Panc1 (cell line): ENCODE measurements at regions not wholly inside any gene's neighbourhood (a gene's known extent, or its start where the extent isn't known, plus 50 kb on each side); places are given as distances from the start of the nearest gene placed in this dataset.

Experiments used
- ATAC-seq: fragments of 200-7000 bp; cut with Tn5 transposase; 2 replicates; pipeline ENCODE4 v1.9.1; 2020; ENCODE audit warnings: mild to moderate bottlenecking, moderate library complexity
- BruUV-seq: library from RNA; stranded (reverse); fragments of 400-500 nt; replicated peaks from 2 replicates; lab custom pipeline; 2021; lab: Mats Ljungman, UMichigan
- CTCF ChIA-PET: fragments of 300-600 bp; sonication (Branson Sonifier 250); formaldehyde crosslinking; loops from one replicate; lab custom pipeline; 2022; ENCODE audit warnings: antibody characterized with exemption; lab: Charles Lee
- POLR2A ChIA-PET: fragments of 300-600 bp; sonication (Branson Sonifier 250); formaldehyde crosslinking; loops from one replicate; lab custom pipeline; 2022; ENCODE audit warnings: antibody characterized with exemption; lab: Charles Lee
- DNase-seq: peaks from one replicate; pipeline ENCODE4 v3.0.0-alpha.2; 2010; ENCODE audit warnings: low read depth, low spot score
- H3K27ac ChIP-seq: 2 replicates; pipeline ENCODE4 v1.5.1; 2011; ENCODE audit warnings: mild to moderate bottlenecking, low read length, inconsistent platforms
- H3K27me3 ChIP-seq: fragments of 200-500 bp; sonication (Bioruptor generic); 2 replicates; pipeline ENCODE4 v1.6.0; 2014; ENCODE audit warnings: low read length, inconsistent platforms; ENCODE audit not compliant: control insufficient read depth, insufficient read depth
- H3K36me3 ChIP-seq: fragments of 200-500 bp; sonication (Bioruptor generic); 2 replicates; pipeline ENCODE4 v1.5.1; 2014; ENCODE audit warnings: inconsistent platforms, mild to moderate bottlenecking, low read length, moderate library complexity; ENCODE audit not compliant: control insufficient read depth, insufficient read depth
- H3K4me1 ChIP-seq: 2 replicates; pipeline ENCODE4 v1.5.1; 2011; ENCODE audit warnings: inconsistent platforms, mild to moderate bottlenecking, low read length, moderate library complexity; ENCODE audit not compliant: control insufficient read depth, insufficient read depth
- H3K4me3 ChIP-seq, 2 experiments: 2 replicates each; pipeline ENCODE4 v1.5.1; 2011 to 2012; ENCODE audit warnings: low read depth in 2 of 2, low read length in 2 of 2, mild to moderate bottlenecking in 2 of 2, inconsistent platforms in 1 of 2, moderate library complexity in 1 of 2
- H3K9me3 ChIP-seq: fragments of 200-500 bp; sonication (Bioruptor generic); 2 replicates; pipeline ENCODE4 v1.5.1; 2014; ENCODE audit warnings: low read depth, mild to moderate bottlenecking, inconsistent platforms, low read length, moderate library complexity; ENCODE audit not compliant: control insufficient read depth, insufficient read depth
- POLR2AphosphoS5 ChIP-seq: IDR thresholded peaks from 2 replicates; pipeline ENCODE4 v1.6.1; 2012; ENCODE audit warnings: mild to moderate bottlenecking, low read depth, low read length, moderate library complexity
- SIN3A ChIP-seq: IDR thresholded peaks from 2 replicates; pipeline ENCODE4 v1.6.1; 2012; ENCODE audit warnings: low read depth, mild to moderate bottlenecking, low read length, moderate library complexity, borderline replicate concordance; ENCODE audit not compliant: insufficient read depth
- TCF7L2 ChIP-seq: IDR thresholded peaks from 2 replicates; pipeline ENCODE4 v1.6.1; 2011; ENCODE audit warnings: mild to moderate bottlenecking, low read depth, low read length, inconsistent platforms
- in situ Hi-C: cut with HindIII; loops from 2 replicates; pipeline ENCODE4 v1.10.0; 2016; ENCODE audit warnings: low sequenced_read_pairs, low pct_unique_long_range_greater_than_20kb
- intact Hi-C: fragments of 100-400 bp; cut with micrococcal nuclease; formaldehyde crosslinking; loops from one replicate; pipeline ENCODE4 v1.10.0; 2022; ENCODE audit not compliant: unreplicated experiment
- TF ChIP-seq, protein P1 (sequence below): fragments of 450-650 bp; IDR thresholded peaks from 2 replicates; pipeline ENCODE4 v1.5.1; 2017; ENCODE audit warnings: mild to moderate bottlenecking
- TF ChIP-seq, protein P2 (sequence below), 2 experiments: IDR thresholded peaks; 2 replicates each; pipeline ENCODE4 v1.6.1; 2011 to 2012; ENCODE audit warnings: low read depth in 2 of 2, control low read depth in 1 of 2, low read length in 1 of 2, mild to moderate bottlenecking in 1 of 2, moderate library complexity in 1 of 2; ENCODE audit not compliant: insufficient read depth in 1 of 2

DNA sequence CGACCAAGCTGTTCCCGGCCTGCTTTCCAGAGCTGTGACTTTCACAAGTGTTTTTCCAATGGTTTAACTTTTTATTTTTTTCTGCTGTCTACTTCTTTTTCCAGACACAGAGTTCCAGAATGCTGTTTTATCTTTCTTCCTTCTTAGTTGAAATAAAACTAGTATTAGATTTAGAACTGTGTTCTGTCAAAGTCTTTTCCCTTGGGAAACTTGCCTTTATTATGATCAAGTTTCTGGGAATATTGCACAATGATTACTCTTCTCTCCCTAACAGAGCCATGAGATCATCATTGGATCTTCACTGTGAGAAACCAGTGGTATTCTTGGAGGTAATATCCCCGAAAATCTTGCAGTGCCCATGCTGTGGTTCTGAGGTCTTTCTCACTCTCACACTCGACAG, 104.9 kb upstream of the KCND2 start:
- Histone ChIP-seq H3K4me1 (no peaks in the 10 kb centered on the region), H3K36me3 (no peaks in the 10 kb centered on the region), H3K4me3 (no peak overlapping the region), H3K9me3 (no peaks in the 10 kb centered on the region), H3K27me3 (no peaks in the 10 kb centered on the region), H3K27ac (no peak overlapping the region)
- ATAC-seq (no peak), DNase-seq (no peak)
- TF ChIP-seq, protein P1, sequence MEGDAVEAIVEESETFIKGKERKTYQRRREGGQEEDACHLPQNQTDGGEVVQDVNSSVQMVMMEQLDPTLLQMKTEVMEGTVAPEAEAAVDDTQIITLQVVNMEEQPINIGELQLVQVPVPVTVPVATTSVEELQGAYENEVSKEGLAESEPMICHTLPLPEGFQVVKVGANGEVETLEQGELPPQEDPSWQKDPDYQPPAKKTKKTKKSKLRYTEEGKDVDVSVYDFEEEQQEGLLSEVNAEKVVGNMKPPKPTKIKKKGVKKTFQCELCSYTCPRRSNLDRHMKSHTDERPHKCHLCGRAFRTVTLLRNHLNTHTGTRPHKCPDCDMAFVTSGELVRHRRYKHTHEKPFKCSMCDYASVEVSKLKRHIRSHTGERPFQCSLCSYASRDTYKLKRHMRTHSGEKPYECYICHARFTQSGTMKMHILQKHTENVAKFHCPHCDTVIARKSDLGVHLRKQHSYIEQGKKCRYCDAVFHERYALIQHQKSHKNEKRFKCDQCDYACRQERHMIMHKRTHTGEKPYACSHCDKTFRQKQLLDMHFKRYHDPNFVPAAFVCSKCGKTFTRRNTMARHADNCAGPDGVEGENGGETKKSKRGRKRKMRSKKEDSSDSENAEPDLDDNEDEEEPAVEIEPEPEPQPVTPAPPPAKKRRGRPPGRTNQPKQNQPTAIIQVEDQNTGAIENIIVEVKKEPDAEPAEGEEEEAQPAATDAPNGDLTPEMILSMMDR, result no peak
- TF ChIP-seq TCF7L2 (no peak), POLR2AphosphoS5 (no peak), SIN3A (no peak)
- TF ChIP-seq, protein P2, sequence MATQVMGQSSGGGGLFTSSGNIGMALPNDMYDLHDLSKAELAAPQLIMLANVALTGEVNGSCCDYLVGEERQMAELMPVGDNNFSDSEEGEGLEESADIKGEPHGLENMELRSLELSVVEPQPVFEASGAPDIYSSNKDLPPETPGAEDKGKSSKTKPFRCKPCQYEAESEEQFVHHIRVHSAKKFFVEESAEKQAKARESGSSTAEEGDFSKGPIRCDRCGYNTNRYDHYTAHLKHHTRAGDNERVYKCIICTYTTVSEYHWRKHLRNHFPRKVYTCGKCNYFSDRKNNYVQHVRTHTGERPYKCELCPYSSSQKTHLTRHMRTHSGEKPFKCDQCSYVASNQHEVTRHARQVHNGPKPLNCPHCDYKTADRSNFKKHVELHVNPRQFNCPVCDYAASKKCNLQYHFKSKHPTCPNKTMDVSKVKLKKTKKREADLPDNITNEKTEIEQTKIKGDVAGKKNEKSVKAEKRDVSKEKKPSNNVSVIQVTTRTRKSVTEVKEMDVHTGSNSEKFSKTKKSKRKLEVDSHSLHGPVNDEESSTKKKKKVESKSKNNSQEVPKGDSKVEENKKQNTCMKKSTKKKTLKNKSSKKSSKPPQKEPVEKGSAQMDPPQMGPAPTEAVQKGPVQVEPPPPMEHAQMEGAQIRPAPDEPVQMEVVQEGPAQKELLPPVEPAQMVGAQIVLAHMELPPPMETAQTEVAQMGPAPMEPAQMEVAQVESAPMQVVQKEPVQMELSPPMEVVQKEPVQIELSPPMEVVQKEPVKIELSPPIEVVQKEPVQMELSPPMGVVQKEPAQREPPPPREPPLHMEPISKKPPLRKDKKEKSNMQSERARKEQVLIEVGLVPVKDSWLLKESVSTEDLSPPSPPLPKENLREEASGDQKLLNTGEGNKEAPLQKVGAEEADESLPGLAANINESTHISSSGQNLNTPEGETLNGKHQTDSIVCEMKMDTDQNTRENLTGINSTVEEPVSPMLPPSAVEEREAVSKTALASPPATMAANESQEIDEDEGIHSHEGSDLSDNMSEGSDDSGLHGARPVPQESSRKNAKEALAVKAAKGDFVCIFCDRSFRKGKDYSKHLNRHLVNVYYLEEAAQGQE (IDR thresholded peaks at IDR 0.05; ENCODE audit: insufficient read depth in 1 of 2, low read depth in 2 of 2, low read length in 1 of 2), result no peak
- intact Hi-C loops (no loop called here), in situ Hi-C loops (no loop called here)
- no TSS peak for BruUV-seq
- CTCF ChIA-PET, result no interaction called here
- POLR2A ChIA-PET, result no interaction called here

DNA sequence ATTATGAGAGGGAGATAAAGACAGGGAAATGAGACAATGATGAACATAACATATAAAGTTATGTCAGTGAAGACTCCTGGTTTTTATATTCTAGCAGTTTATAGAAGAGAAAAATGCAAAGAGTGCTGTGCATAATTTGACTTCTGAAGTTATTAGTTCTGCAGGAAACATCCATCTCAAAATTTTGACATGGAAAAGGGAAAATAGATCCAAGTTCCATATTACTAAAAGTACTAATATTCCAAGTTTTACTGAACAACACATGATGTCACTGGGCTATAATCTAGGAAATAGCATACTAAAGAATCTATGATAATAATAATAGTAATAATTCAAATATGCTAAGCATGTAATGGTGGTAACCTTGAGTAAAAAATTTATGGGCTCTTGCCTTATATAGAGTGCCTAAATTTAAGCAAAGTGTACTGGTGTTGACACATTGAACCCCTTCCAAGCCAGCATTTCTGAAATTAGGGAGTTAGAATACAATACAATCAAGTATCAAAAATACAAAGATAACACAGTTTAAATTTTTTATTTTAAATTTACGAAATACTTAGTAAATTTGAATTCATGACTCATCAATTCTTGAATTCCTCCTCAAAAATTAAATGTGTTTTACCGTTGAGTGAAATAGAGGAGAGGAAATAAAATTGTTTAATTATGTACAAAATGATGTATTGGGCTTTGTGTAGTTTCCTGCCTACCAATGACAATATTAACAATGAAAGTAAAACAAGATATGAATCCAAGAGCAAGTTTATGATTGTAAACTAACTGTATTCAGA, 102.8 kb upstream of the KCND2 start:
- no peaks in the 10 kb centered on the region for H3K27me3 ChIP-seq
- ChIA-PET POLR2A (no interaction called here), CTCF (no interaction called here)
- DNase-seq, result no peak
- no peak overlapping the region for H3K4me3 ChIP-seq
- no peak for ATAC-seq
- no peaks in the 10 kb centered on the region; the same call in 1 of the 2 replicates for H3K9me3 ChIP-seq
- BruUV-seq, result no TSS peak
- in situ Hi-C loops (no loop called here), intact Hi-C loops (no loop called here)
- H3K36me3 ChIP-seq, result no peaks in the 10 kb centered on the region
- H3K27ac ChIP-seq, result no peak overlapping the region
- no peak for TF ChIP-seq TCF7L2
- TF ChIP-seq, protein P2 (IDR thresholded peaks at IDR 0.05; ENCODE audit: insufficient read depth in 1 of 2, low read depth in 2 of 2, low read length in 1 of 2), result no peak
- no peak for TF ChIP-seq SIN3A
- TF ChIP-seq, protein P1, result no peak
- no peak for TF ChIP-seq POLR2AphosphoS5
- H3K4me1 ChIP-seq, result no peaks in the 10 kb centered on the region
